HEK293T (cell line): ENCODE measurements at regions not wholly inside any gene's neighbourhood (a gene's known extent, or its start where the extent isn't known, plus 50 kb on each side); places are given as distances from the start of the nearest gene placed in this dataset.

Experiments used
- ARNT ChIP-seq: fragments of 450-650 bp; IDR thresholded peaks from 2 replicates; pipeline ENCODE4 v1.6.1; 2017; ENCODE audit warnings: mild to moderate bottlenecking
- CTBP1 ChIP-seq: fragments of 450-650 bp; IDR thresholded peaks from 2 replicates; pipeline ENCODE4 v1.6.1; 2016; ENCODE audit warnings: borderline replicate concordance
- FOXK2 ChIP-seq: fragments of 450-650 bp; IDR thresholded peaks from 2 replicates; pipeline ENCODE4 v1.6.1; 2016; ENCODE audit warnings: mild to moderate bottlenecking

DNA sequence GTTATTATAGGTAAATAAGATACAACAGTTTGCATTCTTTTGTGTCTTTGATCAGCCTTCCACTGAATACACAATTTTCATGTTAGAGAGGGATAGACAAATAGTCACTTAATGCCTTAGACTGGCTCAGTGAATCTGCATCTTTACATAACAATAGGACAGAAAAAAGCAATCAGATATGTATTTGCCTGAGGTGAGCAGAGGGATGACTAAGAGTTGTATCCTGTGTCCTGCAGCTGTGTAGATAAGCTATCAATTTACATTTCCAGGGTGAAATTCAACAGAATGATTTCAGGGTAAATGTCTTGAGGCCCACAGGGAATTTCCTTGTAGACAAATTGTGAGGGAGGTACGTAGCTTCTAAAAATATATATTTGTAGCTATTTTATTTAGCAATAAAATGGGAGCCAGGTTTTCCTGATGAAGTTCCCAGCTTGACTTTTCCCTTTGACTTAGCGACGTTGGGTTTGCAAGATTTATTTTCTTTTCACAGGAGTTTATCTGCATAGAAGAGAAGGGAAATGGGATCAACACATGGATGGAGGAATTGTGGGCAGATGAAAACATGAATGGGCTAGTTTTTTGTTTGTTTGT lies 586.1 kb upstream of the CDH6 start:
- TF ChIP-seq FOXK2 (no peak), CTBP1 (no peak), ARNT (no peak)
